ENCODE measurements at regions not wholly inside any gene's neighbourhood (a gene's known extent, or its start where the extent isn't known, plus 50 kb on each side); places are given as distances from the start of the nearest gene placed in this dataset.

GRCh38 chr5:122605236-122605635, 169.6 kb upstream of the SNX2 start:
- POLR2A ChIA-PET (ENCODE audit: low non-redundant PET) = no interaction called here
- CTCF ChIA-PET = no interaction called here
- TF ChIP-seq EZH2 (IDR thresholded peaks at IDR 0.05; ENCODE audit: borderline replicate concordance, low read depth, low read length, poor library complexity, severe bottlenecking) = no peak
- TF ChIP-seq, protein P1, sequence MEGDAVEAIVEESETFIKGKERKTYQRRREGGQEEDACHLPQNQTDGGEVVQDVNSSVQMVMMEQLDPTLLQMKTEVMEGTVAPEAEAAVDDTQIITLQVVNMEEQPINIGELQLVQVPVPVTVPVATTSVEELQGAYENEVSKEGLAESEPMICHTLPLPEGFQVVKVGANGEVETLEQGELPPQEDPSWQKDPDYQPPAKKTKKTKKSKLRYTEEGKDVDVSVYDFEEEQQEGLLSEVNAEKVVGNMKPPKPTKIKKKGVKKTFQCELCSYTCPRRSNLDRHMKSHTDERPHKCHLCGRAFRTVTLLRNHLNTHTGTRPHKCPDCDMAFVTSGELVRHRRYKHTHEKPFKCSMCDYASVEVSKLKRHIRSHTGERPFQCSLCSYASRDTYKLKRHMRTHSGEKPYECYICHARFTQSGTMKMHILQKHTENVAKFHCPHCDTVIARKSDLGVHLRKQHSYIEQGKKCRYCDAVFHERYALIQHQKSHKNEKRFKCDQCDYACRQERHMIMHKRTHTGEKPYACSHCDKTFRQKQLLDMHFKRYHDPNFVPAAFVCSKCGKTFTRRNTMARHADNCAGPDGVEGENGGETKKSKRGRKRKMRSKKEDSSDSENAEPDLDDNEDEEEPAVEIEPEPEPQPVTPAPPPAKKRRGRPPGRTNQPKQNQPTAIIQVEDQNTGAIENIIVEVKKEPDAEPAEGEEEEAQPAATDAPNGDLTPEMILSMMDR (conservative IDR thresholded peaks at IDR 0.05; ENCODE audit: low read depth, low read length) = no peak

DNA sequence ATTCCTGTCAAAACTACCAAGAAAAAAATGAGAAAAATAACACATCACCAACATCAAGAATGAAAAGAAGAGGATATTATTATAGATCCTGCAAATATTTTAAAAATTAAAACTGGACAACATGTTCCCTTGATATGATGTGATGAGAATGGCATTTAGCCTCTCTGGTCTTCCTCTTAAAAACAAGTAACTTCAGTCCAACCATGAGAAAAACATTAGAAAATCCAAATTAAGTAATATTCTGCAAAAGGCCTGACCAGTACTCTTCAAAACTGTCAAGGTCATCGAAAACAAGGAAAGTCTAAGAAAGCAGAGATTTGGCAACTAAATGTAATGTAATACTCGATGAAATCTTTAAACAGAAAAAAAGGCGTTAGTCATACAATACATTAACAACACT, 167.1 kb upstream of the SNX2 start:
- TF ChIP-seq, protein P1 (conservative IDR thresholded peaks at IDR 0.05; ENCODE audit: low read depth, low read length) = no peak
- TF ChIP-seq EZH2 (IDR thresholded peaks at IDR 0.05; ENCODE audit: borderline replicate concordance, low read depth, low read length, poor library complexity, severe bottlenecking) = no peak
- intact Hi-C loops (cut with micrococcal nuclease; ENCODE audit: unreplicated experiment) = no loop called here

More at GRCh38 chr5:122605236-122605635, 169.6 kb upstream of the SNX2 start:
- Histone ChIP-seq H3K9me3 (ENCODE audit: low read depth, low read length, poor library complexity, severe bottlenecking) (no peaks in the 10 kb centered on the region), H3K27ac (ENCODE audit: low read depth, low read length, poor library complexity, severe bottlenecking) (no peak overlapping the region), H3K4me1 (ENCODE audit: insufficient read depth, low read length, poor library complexity, severe bottlenecking) (no peaks in the 10 kb centered on the region), H3K27me3 (replicated peaks; ENCODE audit: insufficient read depth, low read depth, low read length, poor library complexity) (no peaks in the 10 kb centered on the region), H3K36me3 (ENCODE audit: insufficient read depth, low read length, poor library complexity, severe bottlenecking) (no peaks in the 10 kb centered on the region), H3K4me3 (ENCODE audit: low read depth, low read length, poor library complexity, severe bottlenecking) (no peak overlapping the region)
- intact Hi-C loops (cut with micrococcal nuclease; ENCODE audit: unreplicated experiment) = no loop called here
- no TSS peak for BruUV-seq (replicated peaks)
- DNase-seq (ENCODE audit: low spot score) = no peak

DNA sequence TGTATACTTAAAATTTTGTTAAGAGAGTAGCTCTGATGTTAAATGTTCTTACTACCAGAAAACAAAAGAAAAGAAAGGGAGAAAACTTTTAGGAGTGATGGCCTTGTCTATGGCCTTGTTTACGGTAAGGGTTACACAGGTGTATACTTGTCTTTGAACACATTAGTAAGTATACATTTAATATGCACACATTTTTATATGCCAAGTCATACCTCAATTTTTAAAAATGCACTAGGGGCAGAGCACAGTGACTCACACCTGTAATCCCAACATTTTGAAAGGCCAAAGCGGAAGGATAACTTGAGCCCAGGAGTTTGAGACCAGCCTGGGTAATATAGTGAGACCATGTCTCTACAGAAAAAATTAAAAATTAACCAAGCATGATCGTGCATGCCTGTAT, 166.7 kb upstream of the SNX2 start:
- H3K36me3 ChIP-seq (ENCODE audit: insufficient read depth, low read length, poor library complexity, severe bottlenecking) = no peaks in the 10 kb centered on the region
- POLR2A ChIA-PET (ENCODE audit: low non-redundant PET) = no interaction called here
- DNase-seq (ENCODE audit: low spot score) = no peak
- H3K9me3 ChIP-seq (ENCODE audit: low read depth, low read length, poor library complexity, severe bottlenecking) = no peaks in the 10 kb centered on the region
- BruUV-seq (replicated peaks) = no TSS peak
- CTCF ChIA-PET = no interaction called here
- no peak overlapping the region for H3K27ac ChIP-seq (ENCODE audit: low read depth, low read length, poor library complexity, severe bottlenecking)
- intact Hi-C loops (cut with micrococcal nuclease; ENCODE audit: unreplicated experiment) = no loop called here
- no peaks in the 10 kb centered on the region for H3K27me3 ChIP-seq (replicated peaks; ENCODE audit: insufficient read depth, low read depth, low read length, poor library complexity)
- H3K4me1 ChIP-seq (ENCODE audit: insufficient read depth, low read length, poor library complexity, severe bottlenecking) = no peaks in the 10 kb centered on the region
- no peak overlapping the region for H3K4me3 ChIP-seq (ENCODE audit: low read depth, low read length, poor library complexity, severe bottlenecking)
- TF ChIP-seq EZH2 (IDR thresholded peaks at IDR 0.05; ENCODE audit: borderline replicate concordance, low read depth, low read length, poor library complexity, severe bottlenecking) = no peak
- TF ChIP-seq, protein P1 (conservative IDR thresholded peaks at IDR 0.05; ENCODE audit: low read depth, low read length) = no peak

More for the DNA sequence above, 167.1 kb upstream of the SNX2 start:
- Histone ChIP-seq H3K4me3 (ENCODE audit: low read depth, low read length, poor library complexity, severe bottlenecking) (no peak overlapping the region), H3K36me3 (ENCODE audit: insufficient read depth, low read length, poor library complexity, severe bottlenecking) (no peaks in the 10 kb centered on the region), H3K4me1 (ENCODE audit: insufficient read depth, low read length, poor library complexity, severe bottlenecking) (no peaks in the 10 kb centered on the region), H3K27ac (ENCODE audit: low read depth, low read length, poor library complexity, severe bottlenecking) (no peak overlapping the region), H3K27me3 (replicated peaks; ENCODE audit: insufficient read depth, low read depth, low read length, poor library complexity) (no peaks in the 10 kb centered on the region), H3K9me3 (ENCODE audit: low read depth, low read length, poor library complexity, severe bottlenecking) (no peaks in the 10 kb centered on the region)
- POLR2A ChIA-PET (ENCODE audit: low non-redundant PET) = no interaction called here
- no peak for DNase-seq (ENCODE audit: low spot score)
- CTCF ChIA-PET = no interaction called here
- BruUV-seq (replicated peaks) = no TSS peak
